Stimulated activated effector memory CD8-positive, alpha-beta T cell treated with anti-CD3 and anti-CD28 coated beads, Interleukin-12 subunit alpha, Interleukin-12 subunit beta, amount 100 ng/mL, for 72 hours (primary cell): ENCODE measurements at regions not wholly inside any gene's neighbourhood (a gene's known extent, or its start where the extent isn't known, plus 50 kb on each side); places are given as distances from the start of the nearest gene placed in this dataset.
A peak's percentile ranks its signal among the peaks of the same experiment; 100 is the strongest.
"Not testable (repeated sequence)": the region's sequence is repeated elsewhere in the genome, so short reads cannot be mapped to it uniquely, and the experiment has no call there.

Source experiments
- ATAC-seq: fragments of 150-1000 bp; cut with Tn5 transposase; 2 replicates; pipeline ENCODE4 v1.10.0; 2021
- DNase-seq, 2 donors: peaks; one replicate each; pipeline ENCODE4 v3.0.0; 2021 to 2022; ENCODE audit warnings: low spot score in 2 of 2
- H3K27ac Mint-ChIP-seq: one replicate; pipeline ENCODE4 v1.8.0; 2022; ENCODE audit warnings: mild to moderate bottlenecking, mixed read lengths
- H3K36me3 Mint-ChIP-seq: one replicate; pipeline ENCODE4 v1.8.0; 2022; ENCODE audit warnings: mild to moderate bottlenecking, mixed read lengths
- H3K4me1 Mint-ChIP-seq: one replicate; pipeline ENCODE4 v1.8.0; 2022; ENCODE audit warnings: mixed read lengths
- H3K4me3 Mint-ChIP-seq: one replicate; pipeline ENCODE4 v1.8.0; 2022; ENCODE audit warnings: mild to moderate bottlenecking, mixed read lengths
- H3K9me3 Mint-ChIP-seq: one replicate; pipeline ENCODE4 v1.8.0; 2022; ENCODE audit warnings: mixed read lengths

GRCh38 chr10:6796231-6796630, 216.2 kb upstream of the PRKCQ start:
- Mint-ChIP-seq H3K9me3 (no peaks in the 10 kb centered on the region), H3K4me3 (no peak overlapping the region), H3K27ac (no peak overlapping the region), H3K4me1 (no peaks in the 10 kb centered on the region), H3K36me3 (no peaks in the 10 kb centered on the region)
- ATAC-seq (no peak), DNase-seq (no peak)

GRCh38 chr10:6795541-6795940, 215.5 kb upstream of the PRKCQ start:
- Mint-ChIP-seq H3K4me3 (no peak overlapping the region), H3K27ac (no peak overlapping the region)

GRCh38 chr10:6794841-6795240, 214.8 kb upstream of the PRKCQ start:
- not testable (repeated sequence) for H3K4me1 Mint-ChIP-seq, H3K4me3 Mint-ChIP-seq, ATAC-seq, H3K27ac Mint-ChIP-seq, H3K36me3 Mint-ChIP-seq, DNase-seq, H3K9me3 Mint-ChIP-seq

More at GRCh38 chr10:6795541-6795940, 215.5 kb upstream of the PRKCQ start:
- no peaks in the 10 kb centered on the region for H3K9me3 Mint-ChIP-seq
- no peaks in the 10 kb centered on the region for H3K4me1 Mint-ChIP-seq
- DNase-seq (no peak), ATAC-seq (no peak)
- H3K36me3 Mint-ChIP-seq: no peaks in the 10 kb centered on the region

- H3K36me3 Mint-ChIP-seq: no peaks in the 10 kb centered on the region
- no peaks in the 10 kb centered on the region for H3K9me3 Mint-ChIP-seq
- no peak overlapping the region for H3K4me3 Mint-ChIP-seq
- no peak overlapping the region for H3K27ac Mint-ChIP-seq
- DNase-seq (no peak), ATAC-seq (no peak)
- H3K4me1 Mint-ChIP-seq: no peaks in the 10 kb centered on the region
Measured at GRCh38 chr10:6794441-6794840, 214.4 kb upstream of the PRKCQ start.

GRCh38 chr10:6788731-6789130, 208.7 kb upstream of the PRKCQ start:
- Mint-ChIP-seq H3K36me3 (no peaks in the 10 kb centered on the region), H3K4me3 (no peak overlapping the region), H3K9me3 (no peaks in the 10 kb centered on the region), H3K27ac (no peak overlapping the region), H3K4me1 (no peaks in the 10 kb centered on the region)
- DNase-seq (no peak), ATAC-seq (no peak)

GRCh38 chr10:6788231-6788630, 208.2 kb upstream of the PRKCQ start:
- H3K36me3 Mint-ChIP-seq: no peaks in the 10 kb centered on the region
- H3K9me3 Mint-ChIP-seq: no peaks in the 10 kb centered on the region
- no peak for DNase-seq
- ATAC-seq: no peak
- no peak overlapping the region for H3K4me3 Mint-ChIP-seq
- H3K4me1 Mint-ChIP-seq: no peaks in the 10 kb centered on the region
- no peak overlapping the region for H3K27ac Mint-ChIP-seq

- H3K36me3 Mint-ChIP-seq: no peaks in the 10 kb centered on the region
- H3K4me1 Mint-ChIP-seq: no peaks in the 10 kb centered on the region
- H3K27ac Mint-ChIP-seq: no peak overlapping the region
- H3K4me3 Mint-ChIP-seq: no peak overlapping the region
- DNase-seq (no peak), ATAC-seq (no peak)
- H3K9me3 Mint-ChIP-seq: no peaks in the 10 kb centered on the region
Measured at GRCh38 chr10:6787718-6788117, 207.6 kb upstream of the PRKCQ start.

- Mint-ChIP-seq H3K9me3 (no peaks in the 10 kb centered on the region), H3K27ac (no peak overlapping the region), H3K36me3 (no peaks in the 10 kb centered on the region), H3K4me1 (no peaks in the 10 kb centered on the region), H3K4me3 (no peak overlapping the region)
- no peak for DNase-seq
- ATAC-seq: no peak
Measured at GRCh38 chr10:6787091-6787490, 207.0 kb upstream of the PRKCQ start.

- Mint-ChIP-seq H3K36me3 (no peaks in the 10 kb centered on the region), H3K27ac (no peak overlapping the region), H3K4me3 (no peak overlapping the region), H3K9me3 (no peaks in the 10 kb centered on the region), H3K4me1 (no peaks in the 10 kb centered on the region)
- DNase-seq (no peak), ATAC-seq (no peak)
Measured at GRCh38 chr10:6786579-6787031, 206.5 kb upstream of the PRKCQ start.

GRCh38 chr10:6784429-6784828, 204.4 kb upstream of the PRKCQ start:
- H3K4me1 Mint-ChIP-seq, DNase-seq, H3K36me3 Mint-ChIP-seq, H3K9me3 Mint-ChIP-seq, H3K27ac Mint-ChIP-seq, ATAC-seq, H3K4me3 Mint-ChIP-seq: not testable (repeated sequence)

GRCh38 chr10:6783471-6783870, 203.4 kb upstream of the PRKCQ start:
- ATAC-seq: no peak
- H3K9me3 Mint-ChIP-seq: no peaks in the 10 kb centered on the region
- no peaks in the 10 kb centered on the region for H3K36me3 Mint-ChIP-seq
- no peak for DNase-seq
- H3K4me1 Mint-ChIP-seq: no peaks in the 10 kb centered on the region
- no peak overlapping the region for H3K27ac Mint-ChIP-seq
- H3K4me3 Mint-ChIP-seq: no peak overlapping the region

GRCh38 chr10:6782378-6782777, 202.3 kb upstream of the PRKCQ start:
- Mint-ChIP-seq H3K36me3 (no peaks in the 10 kb centered on the region), H3K4me1 (no peaks in the 10 kb centered on the region), H3K9me3 (no peaks in the 10 kb centered on the region), H3K4me3 (no peak overlapping the region), H3K27ac (no peak overlapping the region)
- ATAC-seq (no peak), DNase-seq (no peak)

GRCh38 chr10:6781133-6781770, 201.2 kb upstream of the PRKCQ start:
- DNase-seq: no peak
- no peak for ATAC-seq
- Mint-ChIP-seq H3K36me3 (no peaks in the 10 kb centered on the region), H3K4me3 (no peak overlapping the region), H3K4me1 (no peaks in the 10 kb centered on the region), H3K27ac (no peak overlapping the region), H3K9me3 (no peaks in the 10 kb centered on the region)

- no peaks in the 10 kb centered on the region for H3K4me1 Mint-ChIP-seq
- H3K27ac Mint-ChIP-seq: no peak overlapping the region
- H3K36me3 Mint-ChIP-seq: no peaks in the 10 kb centered on the region
- DNase-seq (no peak), ATAC-seq (no peak)
- H3K4me3 Mint-ChIP-seq: no peak overlapping the region
- H3K9me3 Mint-ChIP-seq: no peaks in the 10 kb centered on the region
Measured at GRCh38 chr10:6780008-6780677, 200.1 kb upstream of the PRKCQ start.

- no peak for DNase-seq
- ATAC-seq: peak; percentile 77
- no peaks in the 10 kb centered on the region for H3K36me3 Mint-ChIP-seq
- no peaks in the 10 kb centered on the region for H3K4me1 Mint-ChIP-seq
- no peak overlapping the region for H3K27ac Mint-ChIP-seq
- no peaks in the 10 kb centered on the region for H3K9me3 Mint-ChIP-seq
- H3K4me3 Mint-ChIP-seq: no peak overlapping the region
Measured at GRCh38 chr10:6778992-6779701, 199.1 kb upstream of the PRKCQ start.

- H3K4me3 Mint-ChIP-seq: no peak overlapping the region
- H3K4me1 Mint-ChIP-seq: no peaks in the 10 kb centered on the region
- no peak overlapping the region for H3K27ac Mint-ChIP-seq
- ATAC-seq (no peak), DNase-seq (no peak)
- H3K9me3 Mint-ChIP-seq: no peaks in the 10 kb centered on the region
- no peaks in the 10 kb centered on the region for H3K36me3 Mint-ChIP-seq
Measured at GRCh38 chr10:6776170-6776569, 196.1 kb upstream of the PRKCQ start.
